ENCODE measurements at regions not wholly inside any gene's neighbourhood (a gene's known extent, or its start where the extent isn't known, plus 50 kb on each side); places are given as distances from the start of the nearest gene placed in this dataset.

GRCh38 chr2:53452400-53452799, 315.2 kb upstream of the CHAC2 start:
- no peak for TF ChIP-seq EP300 (IDR thresholded peaks at IDR 0.05)
- TF ChIP-seq, protein P1, sequence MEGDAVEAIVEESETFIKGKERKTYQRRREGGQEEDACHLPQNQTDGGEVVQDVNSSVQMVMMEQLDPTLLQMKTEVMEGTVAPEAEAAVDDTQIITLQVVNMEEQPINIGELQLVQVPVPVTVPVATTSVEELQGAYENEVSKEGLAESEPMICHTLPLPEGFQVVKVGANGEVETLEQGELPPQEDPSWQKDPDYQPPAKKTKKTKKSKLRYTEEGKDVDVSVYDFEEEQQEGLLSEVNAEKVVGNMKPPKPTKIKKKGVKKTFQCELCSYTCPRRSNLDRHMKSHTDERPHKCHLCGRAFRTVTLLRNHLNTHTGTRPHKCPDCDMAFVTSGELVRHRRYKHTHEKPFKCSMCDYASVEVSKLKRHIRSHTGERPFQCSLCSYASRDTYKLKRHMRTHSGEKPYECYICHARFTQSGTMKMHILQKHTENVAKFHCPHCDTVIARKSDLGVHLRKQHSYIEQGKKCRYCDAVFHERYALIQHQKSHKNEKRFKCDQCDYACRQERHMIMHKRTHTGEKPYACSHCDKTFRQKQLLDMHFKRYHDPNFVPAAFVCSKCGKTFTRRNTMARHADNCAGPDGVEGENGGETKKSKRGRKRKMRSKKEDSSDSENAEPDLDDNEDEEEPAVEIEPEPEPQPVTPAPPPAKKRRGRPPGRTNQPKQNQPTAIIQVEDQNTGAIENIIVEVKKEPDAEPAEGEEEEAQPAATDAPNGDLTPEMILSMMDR (IDR thresholded peaks at IDR 0.05): no peak
- no peaks in the 10 kb centered on the region for H3K4me1 ChIP-seq
- WGBS, 2 donors: 50 to 86% methylated on average over 1 of the region's 1 CpG
- H3K36me3 ChIP-seq: no peaks in the 10 kb centered on the region
- no peak overlapping the region for H3K27ac ChIP-seq
- ATAC-seq (ENCODE audit: low FRiP score in 2 of 2) (no peak), DNase-seq (no peak)
- no peaks in the 10 kb centered on the region for H3K9me3 ChIP-seq
- H3K4me3 ChIP-seq: no peak overlapping the region
- no peaks in the 10 kb centered on the region for H3K27me3 ChIP-seq

- Histone ChIP-seq H3K36me3 (no peaks in the 10 kb centered on the region), H3K9me3 (no peaks in the 10 kb centered on the region), H3K27me3 (no peaks in the 10 kb centered on the region), H3K27ac (no peak overlapping the region), H3K4me3 (no peak overlapping the region), H3K4me1 (no peaks in the 10 kb centered on the region)
- DNase-seq (peak in 1 of 2 donors; percentile 28), ATAC-seq (ENCODE audit: low FRiP score in 2 of 2) (peak in 1 of 2 donors; percentile 62)
- WGBS, 2 donors: 41 to 72% methylated on average over 4 of the region's 4 CpGs
- TF ChIP-seq POLR2A (IDR thresholded peaks at IDR 0.05) (no peak), EP300 (IDR thresholded peaks at IDR 0.05) (peak in 1 of 4 donors; percentile 6), POLR2AphosphoS5 (IDR thresholded peaks at IDR 0.05) (no peak)
- TF ChIP-seq, protein P1 (IDR thresholded peaks at IDR 0.05): no peak
These were observed 316.7 kb upstream of the CHAC2 start for GRCh38 chr2:53450923-53451322.

GRCh38 chr2:53448591-53448990, 319.0 kb upstream of the CHAC2 start:
- Histone ChIP-seq H3K27ac (no peak overlapping the region), H3K4me3 (no peak overlapping the region), H3K9me3 (no peaks in the 10 kb centered on the region), H3K36me3 (no peaks in the 10 kb centered on the region), H3K27me3 (no peaks in the 10 kb centered on the region), H3K4me1 (no peaks in the 10 kb centered on the region)
- TF ChIP-seq EP300 (IDR thresholded peaks at IDR 0.05) (no peak), POLR2A (IDR thresholded peaks at IDR 0.05) (no peak), POLR2AphosphoS5 (IDR thresholded peaks at IDR 0.05) (no peak)
- TF ChIP-seq, protein P1 (IDR thresholded peaks at IDR 0.05): no peak
- ATAC-seq (ENCODE audit: low FRiP score in 2 of 2): no peak
- no peak for DNase-seq
- WGBS, 2 donors: 72 to 81% methylated on average over 1 of the region's 1 CpG

GRCh38 chr2:53448086-53448485, 319.5 kb upstream of the CHAC2 start:
- no peaks in the 10 kb centered on the region for H3K36me3 ChIP-seq
- TF ChIP-seq POLR2A (IDR thresholded peaks at IDR 0.05) (no peak), POLR2AphosphoS5 (IDR thresholded peaks at IDR 0.05) (no peak), EP300 (IDR thresholded peaks at IDR 0.05) (no peak)
- TF ChIP-seq, protein P1 (IDR thresholded peaks at IDR 0.05): no peak
- WGBS, 2 donors: 78 to 94% methylated on average over 5 of the region's 5 CpGs
- DNase-seq (no peak), ATAC-seq (ENCODE audit: low FRiP score in 2 of 2) (no peak)
- no peaks in the 10 kb centered on the region for H3K4me1 ChIP-seq
- no peaks in the 10 kb centered on the region for H3K9me3 ChIP-seq
- H3K27me3 ChIP-seq: no peaks in the 10 kb centered on the region
- H3K27ac ChIP-seq: no peak overlapping the region
- no peak overlapping the region for H3K4me3 ChIP-seq

- H3K4me1 ChIP-seq: no peaks in the 10 kb centered on the region
- H3K27me3 ChIP-seq: no peaks in the 10 kb centered on the region
- H3K27ac ChIP-seq: no peak overlapping the region
- H3K36me3 ChIP-seq: no peaks in the 10 kb centered on the region
- DNase-seq: no peak
- ATAC-seq (ENCODE audit: low FRiP score in 2 of 2): no peak
- H3K4me3 ChIP-seq: no peak overlapping the region
- TF ChIP-seq POLR2A (IDR thresholded peaks at IDR 0.05) (no peak), EP300 (IDR thresholded peaks at IDR 0.05) (no peak), POLR2AphosphoS5 (IDR thresholded peaks at IDR 0.05) (no peak)
- TF ChIP-seq, protein P1 (IDR thresholded peaks at IDR 0.05): no peak
- no peaks in the 10 kb centered on the region for H3K9me3 ChIP-seq
- WGBS, 2 donors: 71 to 78% methylated on average over 7 of the region's 7 CpGs
These were observed 322.1 kb upstream of the CHAC2 start for GRCh38 chr2:53445383-53446070.
